Forelimb muscle (tissue), 1 donor: ENCODE measurements at regions not wholly inside any gene's neighbourhood (a gene's known extent, or its start where the extent isn't known, plus 50 kb on each side); places are given as distances from the start of the nearest gene placed in this dataset.
"Not testable (repeated sequence)": the region's sequence is repeated elsewhere in the genome, so short reads cannot be mapped to it uniquely, and the experiment has no call there.

ENCODE experiments used
- DNase-seq: peaks from one replicate; pipeline ENCODE4 v3.0.0-alpha.2; 2013; ENCODE audit warnings: low read depth

DNA sequence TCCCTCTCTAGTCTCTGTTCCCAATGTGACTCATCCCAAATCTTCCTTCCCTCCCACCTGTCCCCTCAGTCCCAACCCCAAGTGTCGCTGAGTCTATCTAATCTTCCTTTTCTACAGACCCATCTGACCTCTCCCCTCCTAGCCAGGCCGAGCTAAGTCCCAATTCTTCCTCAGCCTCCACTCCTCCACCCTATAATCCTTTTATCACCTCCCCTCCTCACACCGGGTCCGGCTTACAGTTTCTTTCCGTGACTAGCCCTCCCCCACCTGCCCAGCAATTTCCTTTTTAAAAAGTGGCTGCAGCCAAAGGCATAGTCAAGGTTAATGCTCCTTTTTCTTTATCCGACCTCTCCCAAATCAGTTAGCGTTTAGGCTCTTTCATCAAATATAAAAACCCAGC is 541.0 kb upstream of the CRIM1 start:
- not testable (repeated sequence) for DNase-seq

DNA sequence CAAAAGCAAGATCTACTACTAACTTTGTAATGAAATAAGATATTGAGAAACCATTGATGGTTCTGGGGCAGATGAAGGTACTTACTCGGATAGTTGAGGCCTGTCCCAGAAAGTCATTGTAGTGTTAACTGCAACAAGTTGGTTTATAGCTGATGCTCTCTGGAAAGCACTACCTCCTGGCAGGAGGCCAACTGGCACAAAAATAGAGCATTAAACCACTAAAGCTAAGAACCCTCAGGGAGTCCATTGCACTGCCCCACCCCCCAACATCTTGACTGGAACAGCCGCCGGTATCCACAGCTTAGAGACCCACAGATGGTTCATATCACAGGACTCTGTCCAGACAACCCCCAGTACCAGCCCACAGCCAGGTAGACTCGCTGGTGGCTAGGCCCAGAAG is 552.5 kb upstream of the CRIM1 start:
- no peak for DNase-seq

- DNase-seq: no peak
Observed at GRCh38 chr2:35794796-35795450, 560.7 kb upstream of the CRIM1 start.

DNA sequence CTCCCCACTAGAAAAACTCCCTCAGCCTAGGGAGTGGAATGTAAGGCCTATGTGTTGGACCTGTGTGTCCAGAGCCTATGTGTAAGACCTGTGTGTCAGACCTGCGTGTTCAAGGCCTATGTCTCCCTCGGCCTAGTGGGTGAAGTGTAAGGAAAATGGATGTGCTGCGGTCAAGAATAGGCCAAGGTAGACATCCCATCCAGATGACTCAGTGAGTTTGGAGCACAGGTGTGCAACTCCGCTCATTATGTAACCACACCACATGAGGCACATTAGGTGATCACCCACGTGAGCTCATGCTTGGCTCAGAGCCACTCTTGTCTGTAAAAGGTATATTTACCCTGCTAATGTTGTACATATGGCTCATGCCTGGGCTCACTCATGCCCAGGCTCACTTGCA is 565.3 kb upstream of the CRIM1 start:
- DNase-seq: no peak

GRCh38 chr2:35788543-35788942 is 567.0 kb upstream of the CRIM1 start:
- DNase-seq: no peak

DNA sequence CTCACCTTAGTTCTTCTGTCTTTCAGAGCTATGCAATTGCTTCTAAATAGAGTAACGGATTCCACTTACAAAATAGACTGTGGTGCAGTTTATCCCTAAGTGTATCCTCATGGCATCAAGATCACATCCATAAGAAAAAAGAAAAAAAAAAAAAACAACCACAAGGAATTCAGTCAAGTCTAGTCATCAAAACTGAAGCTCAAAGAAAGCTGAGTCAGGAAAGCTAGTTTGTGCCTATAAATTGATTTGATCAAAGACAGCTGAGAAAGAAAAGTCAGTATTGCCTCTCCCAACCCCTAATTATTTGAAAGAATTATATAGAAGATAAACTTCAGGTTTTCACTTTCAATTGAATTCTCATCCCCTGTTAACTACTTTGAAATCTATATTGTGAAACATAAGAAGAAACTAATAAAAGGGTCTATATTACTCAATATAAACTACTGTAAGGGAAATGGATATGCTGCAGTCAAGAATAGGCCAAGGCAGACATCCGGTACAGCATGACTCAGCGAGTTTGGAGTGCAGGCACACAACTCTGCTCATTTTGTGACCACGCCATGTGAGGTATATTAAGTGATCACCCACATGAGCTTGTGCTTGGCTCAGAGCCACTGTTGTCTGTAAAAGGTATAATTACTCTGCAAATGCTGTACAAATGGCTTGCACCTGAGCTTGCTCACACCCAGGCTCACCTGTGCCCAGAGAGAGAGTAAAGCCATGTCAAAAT is 568.1 kb upstream of the CRIM1 start:
- DNase-seq: no peak

GRCh38 chr2:35785564-35785963 is 570.0 kb upstream of the CRIM1 start:
- no peak for DNase-seq

GRCh38 chr2:35784777-35785176 is 570.8 kb upstream of the CRIM1 start:
- no peak for DNase-seq

GRCh38 chr2:35783723-35784122 is 571.9 kb upstream of the CRIM1 start:
- no peak for DNase-seq

GRCh38 chr2:35741556-35741955 is 614.0 kb upstream of the CRIM1 start:
- no peak for DNase-seq

GRCh38 chr2:35731674-35732073 is 623.9 kb upstream of the CRIM1 start:
- DNase-seq: no peak

DNA sequence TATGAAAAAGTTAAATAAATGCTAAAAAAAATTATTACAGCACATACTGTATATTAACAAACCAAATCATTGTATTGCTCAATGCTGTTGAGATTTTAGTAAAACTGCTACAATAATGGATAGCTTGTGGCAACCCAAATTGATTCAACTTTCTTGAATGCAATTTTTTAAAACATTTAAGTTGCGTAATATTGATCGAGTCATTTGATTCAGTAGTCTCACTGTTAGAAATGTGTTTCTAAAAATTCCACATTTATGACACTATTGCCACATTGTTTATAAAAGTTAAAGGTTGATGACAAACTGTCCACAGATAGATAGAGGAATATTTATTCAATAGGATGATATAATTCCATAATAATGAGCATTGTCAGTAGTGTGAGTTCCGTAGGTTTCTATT is 640.7 kb upstream of the CRIM1 start:
- DNase-seq: no peak

DNA sequence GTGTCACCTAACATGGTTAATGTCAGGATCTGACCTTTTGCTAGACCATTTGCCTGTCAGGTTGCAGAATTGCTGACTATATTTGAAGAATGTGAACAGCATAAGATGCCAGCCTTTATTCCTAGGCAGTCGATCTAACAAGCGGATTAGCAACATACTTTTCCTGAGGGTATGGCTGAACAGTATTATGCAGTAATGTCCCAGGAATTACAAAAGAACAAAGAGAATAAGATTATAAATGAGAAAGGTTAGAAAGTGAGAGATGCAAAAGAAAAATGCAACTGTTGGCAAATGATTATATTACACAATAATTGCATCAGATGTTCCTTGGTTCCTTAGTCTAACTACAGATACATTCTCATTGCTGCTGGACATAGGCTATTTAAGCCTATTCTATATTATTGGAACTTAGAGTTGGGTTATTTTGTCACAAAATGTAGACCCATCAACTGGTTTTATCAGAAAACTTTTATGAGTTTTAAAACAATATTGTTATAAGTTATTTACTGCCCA is 647.1 kb upstream of the CRIM1 start:
- DNase-seq: no peak

- no peak for DNase-seq
Observed at GRCh38 chr2:35688309-35688708, 667.3 kb upstream of the CRIM1 start.

- no peak for DNase-seq
Observed at GRCh38 chr2:35651688-35652323, 703.8 kb upstream of the CRIM1 start.

GRCh38 chr2:35614640-35615039 is 740.9 kb upstream of the CRIM1 start:
- no peak for DNase-seq

GRCh38 chr2:35606394-35606793 is 749.2 kb upstream of the CRIM1 start:
- DNase-seq: no peak

GRCh38 chr2:35598310-35598709 is 757.3 kb upstream of the CRIM1 start:
- DNase-seq: no peak

DNA sequence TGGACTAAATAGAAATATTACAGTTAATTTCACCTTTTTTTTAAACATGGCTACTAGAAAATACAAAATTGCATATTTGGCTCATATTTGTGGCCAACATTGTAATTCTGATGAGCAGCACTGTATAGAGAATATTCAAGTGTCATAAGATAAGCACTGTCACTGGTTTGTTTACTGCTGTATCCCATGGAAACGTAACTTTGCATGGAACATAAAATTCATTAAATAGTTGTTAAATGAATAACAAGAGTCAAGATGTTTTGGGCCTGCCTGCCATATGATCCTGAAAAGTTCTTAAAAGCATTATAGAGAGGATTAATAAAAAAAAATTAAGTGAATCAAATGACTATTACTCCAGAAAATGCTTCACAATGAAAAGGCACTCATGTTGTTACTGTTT is 763.7 kb upstream of the CRIM1 start:
- DNase-seq: no peak

DNA sequence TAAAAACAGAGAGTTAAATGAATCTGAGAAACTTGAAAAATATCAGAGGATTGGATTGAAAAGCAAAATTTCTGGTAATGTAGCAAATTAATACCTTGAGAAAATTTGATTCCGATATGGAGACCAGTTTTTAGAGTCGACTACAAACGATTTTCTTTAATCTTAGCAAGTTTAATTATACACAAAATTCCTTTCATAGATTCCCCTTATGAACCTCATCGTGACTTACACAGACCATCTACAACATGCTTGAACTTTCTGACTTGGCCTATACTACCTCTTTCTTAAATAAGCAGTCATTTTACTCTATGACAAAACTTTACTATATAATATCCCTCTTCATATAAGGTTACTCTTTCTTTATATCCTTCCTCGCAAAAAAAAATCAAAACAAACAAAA is 769.6 kb upstream of the CRIM1 start:
- DNase-seq: no peak

DNA sequence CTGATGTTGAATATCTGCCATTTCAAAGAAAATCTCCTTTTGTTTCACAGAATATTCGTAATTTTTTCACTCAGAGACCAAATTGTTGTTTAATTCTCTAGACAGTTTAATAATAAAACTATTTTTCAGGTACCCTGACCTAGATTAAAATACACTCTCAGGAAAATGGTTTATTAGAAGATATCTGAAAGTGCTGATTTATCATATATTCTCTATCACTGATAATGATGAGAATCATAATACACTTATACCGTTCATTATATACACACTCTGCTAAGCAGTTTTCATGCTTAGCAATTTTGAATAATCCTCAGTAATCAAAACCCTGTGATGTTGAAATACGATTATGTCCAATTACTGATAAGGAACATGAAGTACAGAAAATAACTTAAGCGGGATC is 772.9 kb upstream of the CRIM1 start:
- no peak for DNase-seq

GRCh38 chr2:35580956-35581355 is 774.6 kb upstream of the CRIM1 start:
- DNase-seq: no peak

DNA sequence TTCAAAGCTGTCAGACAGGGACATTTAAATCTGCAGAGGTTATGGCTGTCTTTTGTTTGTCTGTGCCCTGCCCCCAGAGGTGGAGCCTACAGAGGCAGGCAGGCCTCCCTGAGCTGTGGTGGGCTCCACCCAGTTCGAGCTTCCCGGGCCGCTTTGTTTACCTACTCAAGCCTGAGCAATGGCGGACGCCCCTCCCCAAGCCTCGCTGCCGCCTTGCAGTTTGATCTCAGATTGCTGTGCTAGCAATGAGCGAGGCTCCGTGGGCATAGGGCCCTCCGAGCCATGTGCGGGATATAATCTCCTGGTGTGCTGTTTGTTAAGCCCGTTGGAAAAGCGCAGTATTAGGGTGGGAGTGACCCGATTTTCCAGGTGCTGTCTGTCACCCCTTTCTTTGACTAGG is 787.0 kb upstream of the CRIM1 start:
- not testable (repeated sequence) for DNase-seq
